Loucy (cell line): ENCODE measurements at regions not wholly inside any gene's neighbourhood (a gene's known extent, or its start where the extent isn't known, plus 50 kb on each side); places are given as distances from the start of the nearest gene placed in this dataset.
"Not testable (repeated sequence)": the region's sequence is repeated elsewhere in the genome, so short reads cannot be mapped to it uniquely, and the experiment has no call there.

ENCODE experiments used
- H2AFZ ChIP-seq: fragments of 200-600 bp; sonication (generic); 2 replicates; pipeline ENCODE4 v1.6.0; 2016; ENCODE audit warnings: antibody characterized with exemption, mild to moderate bottlenecking, low read length, moderate library complexity
- H3F3A ChIP-seq: fragments of 200-600 bp; 2 replicates; pipeline ENCODE4 v1.6.0; 2016; ENCODE audit warnings: antibody characterized with exemption, low read depth, mild to moderate bottlenecking
- H3K27me3 ChIP-seq: fragments of 200-600 bp; sonication (generic); 2 replicates; pipeline ENCODE4 v1.6.1; 2014; ENCODE audit warnings: low read length, mild to moderate bottlenecking; ENCODE audit not compliant: insufficient read depth, poor library complexity, severe bottlenecking
- H3K36me3 ChIP-seq: fragments of 200-600 bp; sonication (generic); 2 replicates; pipeline ENCODE4 v1.6.1; 2016; ENCODE audit warnings: low read length; ENCODE audit not compliant: insufficient read depth
- H3K4me1 ChIP-seq: fragments of 200-600 bp; sonication (generic); 2 replicates; pipeline ENCODE4 v1.5.1; 2014; ENCODE audit warnings: low read length, mild to moderate bottlenecking; ENCODE audit not compliant: insufficient read depth, poor library complexity, severe bottlenecking
- H3K4me2 ChIP-seq: fragments of 200-600 bp; sonication (generic); 2 replicates; pipeline ENCODE4 v1.6.0; 2014; ENCODE audit warnings: antibody characterized with exemption, low read length, low read depth, mild to moderate bottlenecking; ENCODE audit not compliant: poor library complexity, severe bottlenecking
- H3K4me3 ChIP-seq: fragments of 200-600 bp; sonication (generic); 2 replicates; pipeline ENCODE4 v1.5.1; 2014; ENCODE audit warnings: low read length, mild to moderate bottlenecking, mixed read lengths; ENCODE audit not compliant: poor library complexity, severe bottlenecking
- H3K79me2 ChIP-seq: fragments of 200-600 bp; sonication (generic); 2 replicates; pipeline ENCODE4 v1.6.1; 2014; ENCODE audit warnings: low read length; ENCODE audit not compliant: insufficient read depth
- H3K9ac ChIP-seq: fragments of 200-600 bp; sonication (generic); 2 replicates; pipeline ENCODE4 v1.6.0; 2014; ENCODE audit warnings: mild to moderate bottlenecking, low read depth, low read length, moderate library complexity; ENCODE audit not compliant: poor library complexity, severe bottlenecking
- H3K9me2 ChIP-seq: fragments of 200-600 bp; sonication (generic); replicated peaks from 2 replicates; pipeline ENCODE4 v1.6.1; 2016; ENCODE audit warnings: low read depth, low read length, mixed read lengths
- H3K9me3 ChIP-seq: fragments of 200-600 bp; sonication (generic); 2 replicates; pipeline ENCODE4 v1.6.1; 2014; ENCODE audit warnings: mild to moderate bottlenecking, antibody characterized with exemption, low read length, low read depth; ENCODE audit not compliant: insufficient read depth
- H4K20me1 ChIP-seq: fragments of 200-600 bp; sonication (generic); 2 replicates; pipeline ENCODE4 v1.6.0; 2014; ENCODE audit warnings: antibody characterized with exemption, low read length, mild to moderate bottlenecking; ENCODE audit not compliant: insufficient read depth, poor library complexity, severe bottlenecking
- EZH2phosphoT487 ChIP-seq: fragments of 200-600 bp; IDR thresholded peaks from 2 replicates; pipeline ENCODE4 v1.6.1; 2018; ENCODE audit warnings: antibody characterized with exemption, mild to moderate bottlenecking, moderate library complexity, borderline replicate concordance
- TF ChIP-seq, protein P1 (sequence below): fragments of 200-600 bp; sonication (generic); conservative IDR thresholded peaks from 2 replicates; pipeline ENCODE4 v1.5.1; 2014; ENCODE audit warnings: mild to moderate bottlenecking, antibody characterized with exemption, low read length

DNA sequence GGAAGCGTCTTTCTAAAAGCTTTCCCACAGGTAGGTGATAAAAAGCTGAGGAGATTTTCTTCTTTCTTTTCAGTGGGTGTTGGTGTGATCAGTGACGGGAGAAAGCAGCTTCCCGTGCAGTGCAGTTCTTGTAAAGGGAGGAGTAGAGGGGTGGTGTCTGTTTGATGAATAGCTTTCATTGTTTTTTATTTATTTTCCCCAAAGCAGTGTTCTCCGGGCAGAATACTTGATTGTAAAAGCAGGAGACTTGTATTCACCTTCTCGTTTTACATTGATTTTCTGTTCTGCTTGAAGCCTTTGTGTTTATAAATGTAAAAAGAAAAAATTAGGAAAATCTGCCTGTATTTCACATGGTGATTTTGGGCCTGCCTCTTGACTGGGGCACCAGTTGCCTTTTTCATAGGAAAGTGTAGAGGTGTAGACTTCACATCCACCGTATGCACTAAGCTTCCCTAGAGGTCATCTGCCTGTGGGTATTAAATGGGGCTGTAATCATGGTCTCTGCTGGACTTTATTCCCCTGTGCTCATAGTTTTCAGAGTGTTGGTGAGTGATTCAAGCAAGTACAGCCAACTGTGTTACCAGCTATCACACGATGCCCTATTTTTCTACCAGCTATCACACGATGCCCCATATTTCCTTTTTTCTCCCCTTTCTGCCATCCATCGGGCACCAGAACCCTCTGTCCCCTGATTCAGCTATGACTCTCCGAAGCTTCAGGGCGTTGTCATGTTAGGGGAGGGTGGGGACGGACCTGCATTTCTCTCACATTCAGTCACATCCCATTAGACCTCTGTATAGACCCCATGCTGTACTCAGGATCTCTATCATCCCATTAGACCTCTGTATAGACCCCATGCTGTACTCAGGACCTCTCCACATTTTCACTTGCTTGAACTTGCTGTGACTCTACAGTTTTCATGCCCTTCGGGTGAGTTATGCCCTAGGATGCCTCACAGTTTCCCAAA is 526.5 kb downstream of the TRIML1 start:
- H3K9me3 ChIP-seq, result no peaks in the 10 kb centered on the region; the same call in 1 of the 2 replicates
- H3F3A ChIP-seq, result no peaks in the 10 kb centered on the region
- H3K36me3 ChIP-seq, result no peaks in the 10 kb centered on the region
- TF ChIP-seq, protein P1, sequence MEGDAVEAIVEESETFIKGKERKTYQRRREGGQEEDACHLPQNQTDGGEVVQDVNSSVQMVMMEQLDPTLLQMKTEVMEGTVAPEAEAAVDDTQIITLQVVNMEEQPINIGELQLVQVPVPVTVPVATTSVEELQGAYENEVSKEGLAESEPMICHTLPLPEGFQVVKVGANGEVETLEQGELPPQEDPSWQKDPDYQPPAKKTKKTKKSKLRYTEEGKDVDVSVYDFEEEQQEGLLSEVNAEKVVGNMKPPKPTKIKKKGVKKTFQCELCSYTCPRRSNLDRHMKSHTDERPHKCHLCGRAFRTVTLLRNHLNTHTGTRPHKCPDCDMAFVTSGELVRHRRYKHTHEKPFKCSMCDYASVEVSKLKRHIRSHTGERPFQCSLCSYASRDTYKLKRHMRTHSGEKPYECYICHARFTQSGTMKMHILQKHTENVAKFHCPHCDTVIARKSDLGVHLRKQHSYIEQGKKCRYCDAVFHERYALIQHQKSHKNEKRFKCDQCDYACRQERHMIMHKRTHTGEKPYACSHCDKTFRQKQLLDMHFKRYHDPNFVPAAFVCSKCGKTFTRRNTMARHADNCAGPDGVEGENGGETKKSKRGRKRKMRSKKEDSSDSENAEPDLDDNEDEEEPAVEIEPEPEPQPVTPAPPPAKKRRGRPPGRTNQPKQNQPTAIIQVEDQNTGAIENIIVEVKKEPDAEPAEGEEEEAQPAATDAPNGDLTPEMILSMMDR, result no peak
- TF ChIP-seq EZH2phosphoT487, result no peak
- H3K9me2 ChIP-seq, result no peaks in the 10 kb centered on the region
- H3K79me2 ChIP-seq, result no peaks in the 10 kb centered on the region
- H4K20me1 ChIP-seq, result no peaks in the 10 kb centered on the region
- H3K9ac ChIP-seq, result no peak overlapping the region
- no peaks in the 10 kb centered on the region for H3K27me3 ChIP-seq
- H3K4me2 ChIP-seq, result no peak overlapping the region
- H2AFZ ChIP-seq, result no peak overlapping the region
- H3K4me1 ChIP-seq, result no peaks in the 10 kb centered on the region
- H3K4me3 ChIP-seq, result no peak overlapping the region

DNA sequence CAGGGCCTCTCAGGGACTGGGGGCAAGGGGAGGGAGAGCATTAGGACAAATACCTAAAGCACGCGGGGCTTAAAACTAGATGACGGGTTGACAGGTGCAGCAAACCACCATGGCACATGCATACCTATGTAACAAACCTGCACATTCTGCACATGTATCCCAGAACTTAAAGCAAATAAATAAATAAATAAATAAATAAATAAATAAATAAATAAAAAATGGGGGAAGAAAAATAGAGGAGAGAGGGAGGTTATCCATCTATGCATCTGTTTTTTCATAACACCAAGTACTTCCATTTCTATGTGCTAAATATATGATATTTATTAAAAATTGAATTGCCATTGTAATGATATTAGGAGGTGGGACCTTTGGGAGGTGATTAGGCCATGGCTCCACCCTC is 539.5 kb downstream of the TRIML1 start:
- not testable (repeated sequence) for H4K20me1 ChIP-seq, H2AFZ ChIP-seq, H3K79me2 ChIP-seq, H3K4me2 ChIP-seq, H3K9me3 ChIP-seq, H3K4me1 ChIP-seq, H3K4me3 ChIP-seq, H3K36me3 ChIP-seq, H3F3A ChIP-seq, H3K9ac ChIP-seq, H3K27me3 ChIP-seq, H3K9me2 ChIP-seq

DNA sequence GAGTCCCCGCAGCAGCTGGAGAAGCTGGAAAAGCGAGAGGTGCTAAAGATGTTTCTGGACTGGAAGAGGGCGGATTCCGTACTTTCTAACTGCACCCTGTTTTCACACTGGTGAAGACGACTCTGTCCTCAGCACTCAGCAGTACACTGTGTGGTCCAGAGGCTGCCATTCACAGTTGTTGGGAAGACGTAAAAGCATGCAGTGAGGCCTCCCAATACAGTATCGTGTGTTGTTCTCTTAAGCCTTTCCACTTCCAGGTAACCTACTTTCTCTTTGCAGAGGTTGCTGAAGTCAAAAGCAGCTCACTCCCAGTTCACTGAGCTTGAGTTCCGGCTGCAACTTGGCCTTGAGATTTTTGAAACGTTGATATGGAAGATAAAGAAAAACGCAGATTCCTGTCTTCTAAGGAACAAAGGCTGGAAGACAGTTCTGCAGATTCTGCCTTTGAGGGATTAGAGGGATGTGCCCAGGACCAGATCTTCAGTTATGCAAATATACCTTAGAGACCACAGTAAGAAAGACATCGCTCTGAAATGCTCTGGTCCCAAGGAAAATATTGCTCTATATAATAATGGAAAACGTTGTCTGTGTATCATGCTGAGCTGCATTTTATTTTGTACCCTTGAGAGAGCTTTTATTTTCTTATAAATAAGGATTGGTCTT is 540.9 kb downstream of the TRIML1 start:
- TF ChIP-seq, protein P1, result no peak
- TF ChIP-seq EZH2phosphoT487, result no peak
- no peak overlapping the region for H3K4me2 ChIP-seq
- no peak overlapping the region for H2AFZ ChIP-seq

More for the DNA sequence above, 540.9 kb downstream of the TRIML1 start:
- Histone ChIP-seq H3K36me3 (no peaks in the 10 kb centered on the region), H3K4me1 (no peaks in the 10 kb centered on the region), H3K27me3 (no peaks in the 10 kb centered on the region), H3K9me3 (peaks cover 3% of the 10 kb centered on the region; the same call in 1 of the 2 replicates), H3K9ac (no peak overlapping the region), H3K79me2 (no peaks in the 10 kb centered on the region), H4K20me1 (no peaks in the 10 kb centered on the region), H3F3A (no peaks in the 10 kb centered on the region), H3K4me3 (no peak overlapping the region), H3K9me2 (no peaks in the 10 kb centered on the region)
